Duodenal mucosa (tissue), 2 donors: ENCODE measurements at regions not wholly inside any gene's neighbourhood (a gene's known extent, or its start where the extent isn't known, plus 50 kb on each side); places are given as distances from the start of the nearest gene placed in this dataset.

ENCODE experiments used
- H3K27ac ChIP-seq: one replicate; pipeline ENCODE4 v1.7.0; 2013; ENCODE audit warnings: low read depth, low read length
- H3K27me3 ChIP-seq, 2 donors: one replicate each; pipeline ENCODE4 v1.7.0; 2013; ENCODE audit warnings: low read length in 2 of 2, control low read depth in 1 of 2; ENCODE audit not compliant: insufficient read depth in 2 of 2, control insufficient read depth in 1 of 2
- H3K36me3 ChIP-seq, 2 donors: one replicate each; pipeline ENCODE4 v1.7.0; 2013; ENCODE audit warnings: low read length in 2 of 2, control low read depth in 1 of 2; ENCODE audit not compliant: insufficient read depth in 2 of 2, control insufficient read depth in 1 of 2
- H3K4me1 ChIP-seq, 2 donors: one replicate each; pipeline ENCODE4 v1.7.0; 2013; ENCODE audit warnings: low read length in 2 of 2, control low read depth in 1 of 2; ENCODE audit not compliant: insufficient read depth in 2 of 2, control insufficient read depth in 1 of 2
- H3K4me3 ChIP-seq, 2 donors: one replicate each; pipeline ENCODE4 v1.7.0; 2013; ENCODE audit warnings: low read length in 2 of 2, low read depth in 1 of 2
- H3K9ac ChIP-seq, 2 donors: one replicate each; pipeline ENCODE4 v1.7.0; 2013; ENCODE audit warnings: low read length in 2 of 2, low read depth in 1 of 2
- H3K9me3 ChIP-seq, 2 donors: one replicate each; pipeline ENCODE4 v1.7.0; 2013; ENCODE audit warnings: low read length in 2 of 2, control low read depth in 1 of 2; ENCODE audit not compliant: control insufficient read depth in 1 of 2

DNA sequence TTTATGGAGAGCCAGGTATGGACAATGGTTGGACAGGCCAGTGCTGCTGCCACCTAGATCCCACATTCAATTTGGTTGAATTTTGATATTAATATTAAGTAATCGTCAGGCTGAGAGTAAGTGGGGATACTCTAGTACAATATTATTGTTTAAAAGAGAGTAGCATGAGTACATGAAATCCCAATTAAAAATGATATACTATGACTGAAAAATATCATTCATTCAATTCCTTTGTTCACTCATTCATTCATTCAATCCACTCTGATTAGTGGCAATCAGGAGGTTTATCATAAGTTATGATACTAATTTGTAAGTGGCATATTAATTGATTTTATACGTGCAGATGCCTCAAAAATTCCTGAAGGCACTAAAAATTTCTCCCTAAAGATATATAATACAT is 224.2 kb downstream of the DMRT2 start:
- H3K9me3 ChIP-seq: no peaks in the 10 kb centered on the region
- H3K4me1 ChIP-seq: no peaks in the 10 kb centered on the region
- no peak overlapping the region for H3K27ac ChIP-seq
- H3K27me3 ChIP-seq: no peaks in the 10 kb centered on the region
- no peak overlapping the region for H3K4me3 ChIP-seq
- no peaks in the 10 kb centered on the region for H3K36me3 ChIP-seq
- no peak overlapping the region for H3K9ac ChIP-seq

DNA sequence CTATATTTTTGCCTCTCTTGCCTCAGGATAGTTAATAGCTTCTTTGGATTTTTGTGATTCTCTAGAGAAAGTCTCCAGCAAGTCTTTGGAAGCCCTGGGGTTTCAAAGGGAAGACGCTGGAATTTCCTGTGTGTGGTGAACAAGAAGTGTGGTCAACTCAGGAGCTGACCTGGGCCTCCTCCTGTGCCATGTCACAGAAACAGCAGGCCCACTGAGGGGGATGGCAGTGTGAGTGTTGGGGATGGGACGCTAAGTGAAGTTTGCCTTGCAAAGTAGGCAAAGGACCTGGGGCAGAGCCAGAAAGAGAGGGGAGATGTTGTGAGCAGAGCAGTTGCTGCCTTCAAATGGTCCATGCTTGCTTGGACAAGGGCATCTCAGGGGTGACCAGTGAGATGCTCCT is 226.3 kb downstream of the DMRT2 start:
- Histone ChIP-seq H3K4me1 (no peaks in the 10 kb centered on the region), H3K27me3 (no peaks in the 10 kb centered on the region), H3K9me3 (no peaks in the 10 kb centered on the region), H3K9ac (no peak overlapping the region), H3K36me3 (no peaks in the 10 kb centered on the region), H3K27ac (no peak overlapping the region), H3K4me3 (no peak overlapping the region)

DNA sequence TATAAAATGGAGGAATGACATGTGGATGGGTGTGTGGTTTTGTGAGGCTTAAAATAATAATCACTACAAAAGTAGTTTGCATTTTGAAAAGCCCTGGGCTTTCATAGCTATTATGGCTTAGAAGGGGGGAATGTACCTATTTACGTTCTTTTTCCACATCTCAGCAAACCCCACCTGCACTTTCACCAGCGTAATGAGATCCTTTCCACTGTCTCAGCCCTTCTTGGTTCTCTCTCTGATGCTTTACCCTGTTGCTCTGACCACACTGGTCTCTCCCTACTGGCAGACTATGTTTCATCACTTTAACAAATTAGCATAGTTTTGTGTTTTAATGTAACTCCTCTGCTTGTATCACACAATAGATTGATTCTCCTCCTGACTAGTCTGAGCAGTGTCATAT is 234.6 kb downstream of the DMRT2 start:
- H3K9ac ChIP-seq: no peak overlapping the region
- H3K27ac ChIP-seq: no peak overlapping the region
- H3K27me3 ChIP-seq: no peaks in the 10 kb centered on the region
- no peaks in the 10 kb centered on the region for H3K36me3 ChIP-seq
- H3K4me1 ChIP-seq: no peaks in the 10 kb centered on the region
- no peak overlapping the region for H3K4me3 ChIP-seq
- H3K9me3 ChIP-seq: no peaks in the 10 kb centered on the region

DNA sequence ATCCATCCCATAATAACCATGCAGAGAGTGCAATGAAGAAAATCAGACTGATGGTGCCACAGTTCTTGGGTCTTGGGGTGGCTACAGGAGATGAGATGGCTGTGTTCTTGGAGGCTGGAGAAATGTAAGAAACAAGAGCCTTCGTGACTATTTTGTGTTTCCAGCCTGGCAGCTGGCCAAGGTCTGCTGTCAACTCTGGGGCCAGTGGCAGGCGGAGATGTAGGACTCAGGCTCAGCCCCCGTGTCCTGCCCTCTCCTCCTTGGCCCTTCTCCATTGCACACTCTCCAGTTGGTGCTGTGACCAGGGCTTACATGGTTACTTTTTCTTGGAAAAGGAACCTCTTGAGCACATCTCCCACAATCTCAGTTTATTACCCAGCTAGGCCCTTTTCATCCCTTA is 235.4 kb downstream of the DMRT2 start:
- H3K36me3 ChIP-seq: no peaks in the 10 kb centered on the region
- H3K9me3 ChIP-seq: no peaks in the 10 kb centered on the region
- no peak overlapping the region for H3K9ac ChIP-seq
- H3K27me3 ChIP-seq: no peaks in the 10 kb centered on the region
- H3K4me3 ChIP-seq: no peak overlapping the region
- no peaks in the 10 kb centered on the region for H3K4me1 ChIP-seq
- H3K27ac ChIP-seq: no peak overlapping the region

DNA sequence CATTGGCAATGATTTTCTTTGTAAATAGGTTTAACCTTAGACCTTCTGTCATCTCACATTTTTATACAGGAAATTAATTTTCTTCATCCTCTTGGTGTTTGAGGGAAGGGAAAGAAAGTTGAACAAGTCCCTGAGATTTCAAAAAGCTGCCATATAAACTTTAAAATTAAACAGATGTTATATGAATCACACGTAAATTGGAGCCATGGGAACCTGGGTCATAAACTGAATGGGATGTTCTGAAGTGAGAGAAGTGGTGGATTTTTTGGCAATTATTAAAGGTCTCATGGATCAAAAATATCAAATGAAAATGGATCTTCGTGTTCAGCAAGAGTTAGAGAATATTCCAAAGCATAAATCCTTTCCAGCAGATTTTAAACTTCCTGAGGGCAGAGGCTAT is 242.2 kb downstream of the DMRT2 start:
- no peak overlapping the region for H3K9ac ChIP-seq
- H3K27me3 ChIP-seq: no peaks in the 10 kb centered on the region
- no peaks in the 10 kb centered on the region for H3K4me1 ChIP-seq
- no peak overlapping the region for H3K4me3 ChIP-seq
- no peaks in the 10 kb centered on the region for H3K36me3 ChIP-seq
- H3K9me3 ChIP-seq: no peaks in the 10 kb centered on the region
- H3K27ac ChIP-seq: no peak overlapping the region

DNA sequence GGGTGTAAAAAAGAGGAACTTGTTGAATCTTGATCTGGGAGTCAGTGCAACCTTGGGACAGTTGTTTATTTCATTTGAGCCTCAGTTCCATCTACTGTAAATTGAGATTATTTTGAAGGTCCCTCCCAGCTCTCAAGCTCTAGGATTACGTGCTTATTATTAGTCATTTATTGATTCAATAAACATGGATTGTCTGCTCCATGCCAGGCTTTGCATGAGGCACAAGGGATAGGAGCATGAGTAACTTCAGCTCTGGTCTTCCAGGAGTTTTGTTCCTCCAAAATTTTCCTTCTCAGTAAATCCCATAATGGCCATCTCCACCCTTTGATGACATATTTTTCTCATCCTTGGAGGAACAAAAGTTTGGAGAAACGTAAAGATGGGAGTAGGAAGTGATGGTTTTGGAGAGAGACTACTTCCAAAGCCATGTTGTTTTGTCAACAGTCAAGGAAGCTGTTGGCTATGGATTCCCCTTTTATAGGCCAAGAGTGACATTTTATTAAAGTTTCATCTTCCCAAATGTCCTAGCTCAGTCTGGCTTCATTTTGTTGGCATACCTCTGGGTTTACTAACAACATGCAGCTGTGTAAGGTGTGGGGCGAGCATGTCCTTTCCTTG is 244.6 kb downstream of the DMRT2 start:
- H3K4me3 ChIP-seq: no peak overlapping the region
- no peaks in the 10 kb centered on the region for H3K4me1 ChIP-seq
- H3K27ac ChIP-seq: no peak overlapping the region
- no peaks in the 10 kb centered on the region for H3K27me3 ChIP-seq
- no peaks in the 10 kb centered on the region for H3K9me3 ChIP-seq
- H3K9ac ChIP-seq: no peak overlapping the region
- no peaks in the 10 kb centered on the region for H3K36me3 ChIP-seq

DNA sequence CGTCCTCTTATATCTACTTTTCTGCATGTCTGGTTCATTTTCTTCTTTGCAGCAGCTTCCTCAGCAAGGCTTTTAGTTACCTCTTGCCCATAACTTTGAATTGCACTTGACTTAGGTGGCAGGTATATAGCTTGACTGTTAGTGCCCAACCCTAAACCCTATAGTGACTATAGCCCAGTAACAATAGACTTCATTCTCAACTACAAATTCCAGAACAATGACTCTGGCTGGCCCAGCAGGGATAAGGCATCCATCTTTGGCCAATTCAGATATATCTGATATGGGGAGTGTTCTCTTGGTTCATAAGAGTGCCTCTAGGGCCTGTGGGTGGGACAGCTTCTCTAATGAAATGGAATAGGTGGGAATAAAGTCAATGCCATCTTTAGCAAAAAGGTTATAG is 246.2 kb downstream of the DMRT2 start:
- Histone ChIP-seq H3K9me3 (no peaks in the 10 kb centered on the region), H3K9ac (no peak overlapping the region), H3K27ac (no peak overlapping the region), H3K4me3 (no peak overlapping the region), H3K4me1 (no peaks in the 10 kb centered on the region), H3K36me3 (no peaks in the 10 kb centered on the region), H3K27me3 (no peaks in the 10 kb centered on the region)

DNA sequence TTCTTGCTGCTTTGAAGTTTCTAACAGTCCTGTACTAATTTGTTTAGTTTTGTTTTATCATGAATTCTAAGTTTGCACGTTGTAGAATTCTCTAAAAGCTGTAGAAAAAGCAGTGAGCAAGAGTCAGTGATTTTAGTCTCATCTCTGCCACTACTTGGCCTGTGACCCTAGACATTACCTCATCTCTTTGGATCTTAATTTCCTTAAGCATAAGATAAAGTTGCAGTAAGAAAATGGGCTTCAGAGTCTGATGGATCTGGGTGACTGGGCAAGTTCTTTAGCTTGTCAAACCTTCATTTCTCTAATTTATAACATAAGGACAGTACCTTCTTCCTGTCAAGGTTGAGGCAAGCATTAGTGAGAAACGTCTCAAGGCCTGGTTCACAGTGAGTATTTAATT is 247.9 kb downstream of the DMRT2 start:
- Histone ChIP-seq H3K36me3 (no peaks in the 10 kb centered on the region), H3K4me1 (no peaks in the 10 kb centered on the region), H3K9me3 (no peaks in the 10 kb centered on the region), H3K27me3 (no peaks in the 10 kb centered on the region), H3K4me3 (no peak overlapping the region), H3K27ac (no peak overlapping the region), H3K9ac (no peak overlapping the region)

DNA sequence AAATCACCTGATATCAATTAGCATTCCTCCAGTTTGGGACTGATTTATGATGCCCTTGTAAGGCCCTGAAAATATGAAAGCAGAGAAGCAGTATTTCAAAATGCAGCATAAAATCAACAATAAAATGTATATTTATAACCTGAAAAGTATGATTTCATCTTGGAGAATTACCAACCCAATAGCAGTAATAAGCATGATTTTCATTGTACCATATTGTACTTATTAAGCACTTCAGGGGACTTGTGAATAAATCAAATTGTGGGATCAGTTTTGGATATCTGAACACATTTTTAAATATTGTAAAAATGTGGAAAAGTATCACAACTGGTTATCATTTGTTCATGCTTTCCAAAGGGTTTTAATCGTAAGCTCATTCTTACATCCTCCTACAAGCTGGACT is 250.8 kb downstream of the DMRT2 start:
- Histone ChIP-seq H3K9ac (no peak overlapping the region), H3K36me3 (no peaks in the 10 kb centered on the region), H3K27ac (no peak overlapping the region), H3K27me3 (no peaks in the 10 kb centered on the region), H3K9me3 (no peaks in the 10 kb centered on the region), H3K4me1 (no peaks in the 10 kb centered on the region), H3K4me3 (no peak overlapping the region)

DNA sequence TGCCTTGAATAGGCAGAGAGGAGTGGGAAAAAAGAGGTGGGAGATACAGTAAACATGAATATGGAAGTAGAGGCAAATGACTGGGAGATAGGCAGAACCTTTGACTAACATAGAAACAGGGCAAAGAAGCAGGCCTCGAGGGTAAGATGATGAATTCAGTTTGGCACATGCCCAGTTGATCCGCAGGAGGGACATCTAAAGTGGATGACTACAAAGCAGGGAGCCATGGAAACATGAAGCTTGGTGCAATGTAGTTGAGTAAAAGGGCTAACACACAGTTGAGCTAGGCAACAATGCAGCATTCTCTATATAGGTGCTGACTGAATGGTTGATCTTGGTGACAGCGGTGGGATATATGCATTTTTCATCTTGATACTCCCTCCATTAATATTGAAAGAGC is 253.8 kb downstream of the DMRT2 start:
- Histone ChIP-seq H3K4me3 (no peak overlapping the region), H3K9ac (no peak overlapping the region), H3K4me1 (no peaks in the 10 kb centered on the region)

DNA sequence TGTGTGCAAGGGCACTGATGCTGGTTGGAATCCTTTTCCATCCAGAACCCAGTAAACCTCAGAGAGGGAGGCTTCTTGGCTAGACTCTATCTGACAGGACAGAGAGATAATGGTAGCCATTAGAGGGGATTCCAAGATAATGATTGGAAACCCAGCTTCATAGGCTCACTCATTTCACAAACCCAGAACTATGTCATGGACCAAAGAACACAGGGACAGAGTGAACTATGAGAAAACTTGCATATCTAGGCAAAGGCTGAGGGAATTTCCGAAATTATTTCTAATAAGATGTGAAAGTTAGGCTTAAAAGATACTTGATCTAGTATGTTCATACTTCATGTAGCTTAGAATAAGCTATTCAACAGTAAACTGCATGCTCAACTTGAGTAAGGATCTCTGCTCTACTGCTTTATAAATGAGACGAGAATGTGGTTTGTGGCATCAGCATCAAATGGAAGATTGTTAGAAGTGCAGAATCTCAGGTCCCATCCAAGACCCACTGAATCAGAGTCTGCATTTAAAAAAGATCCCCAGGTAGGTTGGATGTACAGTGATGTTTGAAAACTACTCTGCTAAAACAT is 261.4 kb downstream of the DMRT2 start:
- no peaks in the 10 kb centered on the region for H3K36me3 ChIP-seq
- no peaks in the 10 kb centered on the region for H3K4me1 ChIP-seq
- H3K9me3 ChIP-seq: peaks cover 0 to 6% of the 10 kb centered on the region in 2 donors
- H3K27me3 ChIP-seq: no peaks in the 10 kb centered on the region
- H3K27ac ChIP-seq: no peak overlapping the region
- no peak overlapping the region for H3K9ac ChIP-seq
- no peak overlapping the region for H3K4me3 ChIP-seq

More for the DNA sequence above, 253.8 kb downstream of the DMRT2 start:
- Histone ChIP-seq H3K36me3 (no peaks in the 10 kb centered on the region), H3K27ac (no peak overlapping the region), H3K9me3 (no peaks in the 10 kb centered on the region), H3K27me3 (no peaks in the 10 kb centered on the region)
